ENCODE measurements at regions not wholly inside any gene's neighbourhood (a gene's known extent, or its start where the extent isn't known, plus 50 kb on each side); places are given as distances from the start of the nearest gene placed in this dataset.

- H2BK12ac ChIP-seq (ENCODE audit: insufficient read length, low read depth, low read length) = no peak overlapping the region
- H3K79me2 ChIP-seq (ENCODE audit: insufficient read depth, low read length) = no peaks in the 10 kb centered on the region
- peaks cover 11 to 12% of the 10 kb centered on the region in 2 experiments for H3K9me3 Mint-ChIP-seq
- H3K9ac ChIP-seq (ENCODE audit: extremely low read depth, insufficient read length, low read length) = no peak overlapping the region
- H3K36me3 Mint-ChIP-seq (ENCODE audit: insufficient read depth in 1 of 3, low read depth in 3 of 3) = peaks cover 0 to 2% (median 0%) of the 10 kb centered on the region in 3 experiments; a peak in 2 of 7 replicates
- H3K18ac ChIP-seq (ENCODE audit: insufficient read length, low read depth, low read length) = no peak overlapping the region
- no peak overlapping the region for H4K8ac ChIP-seq (replicated peaks; ENCODE audit: insufficient read length, low read depth, low read length)
- no peak overlapping the region for H3K4me2 ChIP-seq (ENCODE audit: insufficient read depth, insufficient read length, low read length)
- no peak overlapping the region for H3K23ac ChIP-seq (ENCODE audit: insufficient read length, low read depth, low read length)
- no peak for TF ChIP-seq CTCF (conservative IDR thresholded peaks at IDR 0.05)
- H4K20me1 ChIP-seq (ENCODE audit: control insufficient read depth, insufficient read depth, insufficient read length) = no peaks in the 10 kb centered on the region
- no peak overlapping the region for H3K4me3 Mint-ChIP-seq
- H3K56ac ChIP-seq (ENCODE audit: insufficient read length, low read depth, low read length) = no peak overlapping the region
- H3K23me2 ChIP-seq (ENCODE audit: insufficient read length, low read depth, low read length, poor library complexity, severe bottlenecking) = no peaks in the 10 kb centered on the region
- H3K27ac Mint-ChIP-seq = no peak overlapping the region
- H3K14ac ChIP-seq (ENCODE audit: insufficient read depth, low read length) = no peak overlapping the region
- no peaks in the 10 kb centered on the region for H3K4me1 Mint-ChIP-seq
- H2BK20ac ChIP-seq (ENCODE audit: low read depth, low read length, poor library complexity, severe bottlenecking) = no peak overlapping the region
- no peaks in the 10 kb centered on the region for H3K4me1 ChIP-seq (ENCODE audit: insufficient read depth, low read length)
- H3K27me3 Mint-ChIP-seq (ENCODE audit: low read depth) = no peaks in the 10 kb centered on the region; the same call in 1 of the 2 replicates
- no peak overlapping the region for H2AK5ac ChIP-seq (ENCODE audit: insufficient read length, low read length)
- H3K27me3 ChIP-seq (ENCODE audit: insufficient read depth, low read length) = no peaks in the 10 kb centered on the region
- H2BK15ac ChIP-seq (ENCODE audit: low read depth, low read length) = no peak overlapping the region
- H3K4ac ChIP-seq (ENCODE audit: low read depth, low read length) = no peak overlapping the region
- H2BK120ac ChIP-seq (ENCODE audit: low read depth, low read length, poor library complexity, severe bottlenecking) = no peak overlapping the region
- H3T11ph ChIP-seq (ENCODE audit: low read length) = no peak overlapping the region
- no peak for DNase-seq
- H3K79me1 ChIP-seq (ENCODE audit: insufficient read depth, low read depth, low read length, poor library complexity, severe bottlenecking) = no peaks in the 10 kb centered on the region
- no peak overlapping the region for H2AFZ ChIP-seq (ENCODE audit: low read length)
- no peak overlapping the region for H2BK5ac ChIP-seq (ENCODE audit: insufficient read length, low read length)
- H4K91ac ChIP-seq (ENCODE audit: insufficient read length, low read depth, low read length) = no peak overlapping the region
- H3K27ac ChIP-seq (ENCODE audit: insufficient read length, low read depth, low read length) = no peak overlapping the region
- H3K9me3 ChIP-seq (ENCODE audit: control insufficient read depth, low read depth, low read length) = no peaks in the 10 kb centered on the region
- no CpG with 5 or more reads among the region's 1 CpG for WGBS (ENCODE audit: extremely low coverage, insufficient read length, low lambda C conversion rate)
- H4K5ac ChIP-seq (ENCODE audit: insufficient read length, low read depth, low read length) = no peak overlapping the region
These were observed 291.6 kb upstream of the VEPH1 start for GRCh38 chr3:157794771-157795170.

Data from H9 (cell line).